CD4-positive, alpha-beta T cell treated with Interferon alpha-2 for 1 hour (primary cell): ENCODE measurements at regions not wholly inside any gene's neighbourhood (a gene's known extent, or its start where the extent isn't known, plus 50 kb on each side); places are given as distances from the start of the nearest gene placed in this dataset.

ENCODE experiments used
- DNase-seq, 2 donors: peaks; one replicate each; pipeline ENCODE4 v3.0.0-alpha.2; 2020 to 2022

GRCh38 chr9:115921301-115921700 is 232.3 kb upstream of the PAPPA start:
- DNase-seq, result no peak

- DNase-seq, result no peak
Measured at GRCh38 chr9:115922444-115922843, 231.1 kb upstream of the PAPPA start.

- DNase-seq, result no peak
Measured at GRCh38 chr9:115923410-115923809, 230.2 kb upstream of the PAPPA start.

GRCh38 chr9:115923903-115924668 is 229.5 kb upstream of the PAPPA start:
- no peak for DNase-seq

GRCh38 chr9:115924669-115924987 is 229.0 kb upstream of the PAPPA start:
- DNase-seq, result no peak

GRCh38 chr9:115925424-115925823 is 228.2 kb upstream of the PAPPA start:
- DNase-seq, result no peak

- DNase-seq, result no peak
Measured at GRCh38 chr9:115930472-115930871, 223.1 kb upstream of the PAPPA start.

- DNase-seq, result no peak
Measured at GRCh38 chr9:115938479-115938878, 215.1 kb upstream of the PAPPA start.

- DNase-seq, result no peak
Measured at GRCh38 chr9:115939065-115939765, 214.4 kb upstream of the PAPPA start.

GRCh38 chr9:115941561-115942315 is 211.9 kb upstream of the PAPPA start:
- DNase-seq, result no peak

GRCh38 chr9:115943431-115944165 is 210.0 kb upstream of the PAPPA start:
- DNase-seq, result no peak

- DNase-seq, result no peak
Measured at GRCh38 chr9:115944166-115944948, 209.2 kb upstream of the PAPPA start.

GRCh38 chr9:115945009-115945431 is 208.6 kb upstream of the PAPPA start:
- no peak for DNase-seq

GRCh38 chr9:115946530-115946929 is 207.1 kb upstream of the PAPPA start:
- DNase-seq, result no peak

- no peak for DNase-seq
Measured at GRCh38 chr9:115951977-115952376, 201.6 kb upstream of the PAPPA start.

- DNase-seq, result no peak
Measured at GRCh38 chr9:115952430-115953292, 200.9 kb upstream of the PAPPA start.

GRCh38 chr9:115956371-115956770 is 197.2 kb upstream of the PAPPA start:
- no peak for DNase-seq

- DNase-seq, result no peak
Measured at GRCh38 chr9:115957585-115957984, 196.0 kb upstream of the PAPPA start.

- no peak for DNase-seq
Measured at GRCh38 chr9:115964710-115965347, 188.8 kb upstream of the PAPPA start.

GRCh38 chr9:115966660-115967059 is 186.9 kb upstream of the PAPPA start:
- DNase-seq, result no peak

GRCh38 chr9:115969096-115969495 is 184.5 kb upstream of the PAPPA start:
- DNase-seq, result no peak
